Activated CD4-positive, alpha-beta T cell treated with anti-CD3 and anti-CD28 coated beads for 4 hours (primary cell): ENCODE measurements at regions not wholly inside any gene's neighbourhood (a gene's known extent, or its start where the extent isn't known, plus 50 kb on each side); places are given as distances from the start of the nearest gene placed in this dataset.

Source experiments
- DNase-seq, 2 donors: peaks; one replicate each; pipeline ENCODE4 v3.0.0-alpha.2; 2020

- no peak for DNase-seq
Observed at GRCh38 chr9:30661925-30662324, 1722.5 kb upstream of the ACO1 start.

- DNase-seq: no peak
Observed at GRCh38 chr9:30670805-30671562, 1713.5 kb upstream of the ACO1 start.

GRCh38 chr9:30673132-30673531 is 1711.3 kb upstream of the ACO1 start:
- DNase-seq: no peak

- DNase-seq: no peak
Observed at GRCh38 chr9:30676651-30677050, 1707.8 kb upstream of the ACO1 start.

GRCh38 chr9:30677221-30677620 is 1707.2 kb upstream of the ACO1 start:
- no peak for DNase-seq

- no peak for DNase-seq
Observed at GRCh38 chr9:30688801-30689200, 1695.6 kb upstream of the ACO1 start.

- DNase-seq: no peak
Observed at GRCh38 chr9:30697958-30698357, 1686.5 kb upstream of the ACO1 start.

- no peak for DNase-seq
Observed at GRCh38 chr9:30711591-30711990, 1672.9 kb upstream of the ACO1 start.

- no peak for DNase-seq
Observed at GRCh38 chr9:30713243-30713642, 1671.2 kb upstream of the ACO1 start.

- DNase-seq: no peak
Observed at GRCh38 chr9:30714389-30714788, 1670.1 kb upstream of the ACO1 start.

- DNase-seq: no peak
Observed at GRCh38 chr9:30718483-30718882, 1666.0 kb upstream of the ACO1 start.

- no peak for DNase-seq
Observed at GRCh38 chr9:30722065-30722464, 1662.4 kb upstream of the ACO1 start.

GRCh38 chr9:30723656-30724055 is 1660.8 kb upstream of the ACO1 start:
- DNase-seq: no peak

GRCh38 chr9:30732060-30732459 is 1652.4 kb upstream of the ACO1 start:
- no peak for DNase-seq

- no peak for DNase-seq
Observed at GRCh38 chr9:30744871-30745270, 1639.6 kb upstream of the ACO1 start.

GRCh38 chr9:30746589-30746988 is 1637.9 kb upstream of the ACO1 start:
- no peak for DNase-seq

- DNase-seq: no peak
Observed at GRCh38 chr9:30757723-30758122, 1626.7 kb upstream of the ACO1 start.

- no peak for DNase-seq
Observed at GRCh38 chr9:30758726-30759446, 1625.6 kb upstream of the ACO1 start.

- no peak for DNase-seq
Observed at GRCh38 chr9:30765318-30765717, 1619.1 kb upstream of the ACO1 start.

- no peak for DNase-seq
Observed at GRCh38 chr9:30771163-30771708, 1613.2 kb upstream of the ACO1 start.

- DNase-seq: no peak
Observed at GRCh38 chr9:30771760-30772159, 1612.7 kb upstream of the ACO1 start.

- DNase-seq: no peak
Observed at GRCh38 chr9:30773427-30773826, 1611.0 kb upstream of the ACO1 start.

GRCh38 chr9:30774326-30774725 is 1610.1 kb upstream of the ACO1 start:
- no peak for DNase-seq

- no peak for DNase-seq
Observed at GRCh38 chr9:30775236-30775635, 1609.2 kb upstream of the ACO1 start.
